Breast epithelium (tissue), 4 donors: ENCODE measurements at regions not wholly inside any gene's neighbourhood (a gene's known extent, or its start where the extent isn't known, plus 50 kb on each side); places are given as distances from the start of the nearest gene placed in this dataset.

Source experiments
- DNase-seq, 2 donors: peaks; one replicate each; pipeline ENCODE4 v3.0.0-alpha.2; 2019; ENCODE audit warnings: low spot score in 2 of 2
- H3K27ac ChIP-seq, 2 donors: fragments of 200-600 bp; sonication (generic) in 1 of 2; one replicate each; pipeline ENCODE4 v1.5.1; 2016 to 2019; ENCODE audit warnings: mild to moderate bottlenecking in 1 of 2
- H3K27me3 ChIP-seq, 2 donors: fragments of 200-600 bp; sonication (generic) in 1 of 2; one replicate each; pipeline versions ENCODE4 v1.5.1 to v1.6.0; 2017 to 2019; ENCODE audit warnings: control low read depth in 1 of 2, mild to moderate bottlenecking in 1 of 2
- H3K36me3 ChIP-seq: fragments of 200-600 bp; one replicate; pipeline ENCODE4 v1.5.1; 2019
- H3K4me1 ChIP-seq, 2 donors: fragments of 200-600 bp; sonication (generic); one replicate each; pipeline ENCODE4 v1.5.1; 2016 to 2019; ENCODE audit warnings: control low read depth in 1 of 2
- H3K4me3 ChIP-seq, 3 donors: fragments of 200-600 bp; sonication (generic); 1 replicate in 2 of 3; 2 replicates in 1 of 3; pipeline ENCODE4 v1.5.1; 2016 to 2019; ENCODE audit warnings: mild to moderate bottlenecking in 3 of 3, moderate library complexity in 2 of 3
- H3K9me3 ChIP-seq, 2 donors: fragments of 200-600 bp; sonication (generic) in 1 of 2; one replicate each; pipeline ENCODE4 v1.5.1; 2016 to 2019; ENCODE audit warnings: control low read depth in 1 of 2
- POLR2A ChIP-seq: fragments of 450-650 bp; IDR thresholded peaks from one replicate; pipeline ENCODE4 v1.6.1; 2016; ENCODE audit warnings: antibody characterized with exemption, mild to moderate bottlenecking, moderate library complexity
- POLR2AphosphoS5 ChIP-seq, 3 donors: sonication (generic); formaldehyde crosslinking; IDR thresholded peaks; one replicate each; pipeline ENCODE4 v1.6.1; 2017; ENCODE audit warnings: antibody characterized with exemption in 3 of 3
- intact Hi-C: fragments of 100-400 bp; cut with DNase I; formaldehyde crosslinking; loops from one replicate; pipeline ENCODE4 v1.15.1; 2023; ENCODE audit warnings: low total_unique reads
- TF ChIP-seq, protein P1 (sequence below), 3 donors: fragments of 450-650 bp; IDR thresholded peaks; one replicate each; pipeline ENCODE4 v1.5.1; 2016 to 2017; ENCODE audit warnings: antibody characterized with exemption in 3 of 3, mild to moderate bottlenecking in 3 of 3, moderate library complexity in 3 of 3

DNA sequence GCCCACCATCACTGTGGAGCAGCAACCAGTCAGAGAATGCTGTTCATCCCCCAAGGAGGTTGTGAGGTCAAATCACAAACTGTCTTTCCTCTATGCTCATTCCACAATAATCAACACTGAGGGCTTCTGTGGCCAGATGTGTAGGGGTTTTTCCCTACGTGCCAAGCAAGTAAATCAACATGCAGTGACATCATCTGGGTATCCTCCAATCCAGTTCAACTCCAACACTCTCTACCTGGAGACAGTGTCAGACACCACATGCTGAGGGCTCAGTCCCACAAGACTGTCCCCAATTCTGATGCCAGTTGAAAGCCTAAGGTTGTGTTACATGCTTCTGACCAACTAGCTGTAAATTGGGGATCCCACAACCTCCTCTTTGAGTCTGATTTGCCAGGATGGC is 57.3 kb upstream of the DMRT1 start:
- DNase-seq = no peak
- no peak overlapping the region for H3K27ac ChIP-seq
- TF ChIP-seq, protein P1, sequence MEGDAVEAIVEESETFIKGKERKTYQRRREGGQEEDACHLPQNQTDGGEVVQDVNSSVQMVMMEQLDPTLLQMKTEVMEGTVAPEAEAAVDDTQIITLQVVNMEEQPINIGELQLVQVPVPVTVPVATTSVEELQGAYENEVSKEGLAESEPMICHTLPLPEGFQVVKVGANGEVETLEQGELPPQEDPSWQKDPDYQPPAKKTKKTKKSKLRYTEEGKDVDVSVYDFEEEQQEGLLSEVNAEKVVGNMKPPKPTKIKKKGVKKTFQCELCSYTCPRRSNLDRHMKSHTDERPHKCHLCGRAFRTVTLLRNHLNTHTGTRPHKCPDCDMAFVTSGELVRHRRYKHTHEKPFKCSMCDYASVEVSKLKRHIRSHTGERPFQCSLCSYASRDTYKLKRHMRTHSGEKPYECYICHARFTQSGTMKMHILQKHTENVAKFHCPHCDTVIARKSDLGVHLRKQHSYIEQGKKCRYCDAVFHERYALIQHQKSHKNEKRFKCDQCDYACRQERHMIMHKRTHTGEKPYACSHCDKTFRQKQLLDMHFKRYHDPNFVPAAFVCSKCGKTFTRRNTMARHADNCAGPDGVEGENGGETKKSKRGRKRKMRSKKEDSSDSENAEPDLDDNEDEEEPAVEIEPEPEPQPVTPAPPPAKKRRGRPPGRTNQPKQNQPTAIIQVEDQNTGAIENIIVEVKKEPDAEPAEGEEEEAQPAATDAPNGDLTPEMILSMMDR (IDR thresholded peaks at IDR 0.05) = no peak
- TF ChIP-seq POLR2A (no peak), POLR2AphosphoS5 (IDR thresholded peaks at IDR 0.05) (no peak)
- no peaks in the 10 kb centered on the region for H3K36me3 ChIP-seq
- no peaks in the 10 kb centered on the region for H3K4me1 ChIP-seq
- intact Hi-C loops = no loop called here
- peaks cover 0 to 2% of the 10 kb centered on the region in 2 donors for H3K9me3 ChIP-seq
- H3K4me3 ChIP-seq = no peak overlapping the region
- no peaks in the 10 kb centered on the region for H3K27me3 ChIP-seq

DNA sequence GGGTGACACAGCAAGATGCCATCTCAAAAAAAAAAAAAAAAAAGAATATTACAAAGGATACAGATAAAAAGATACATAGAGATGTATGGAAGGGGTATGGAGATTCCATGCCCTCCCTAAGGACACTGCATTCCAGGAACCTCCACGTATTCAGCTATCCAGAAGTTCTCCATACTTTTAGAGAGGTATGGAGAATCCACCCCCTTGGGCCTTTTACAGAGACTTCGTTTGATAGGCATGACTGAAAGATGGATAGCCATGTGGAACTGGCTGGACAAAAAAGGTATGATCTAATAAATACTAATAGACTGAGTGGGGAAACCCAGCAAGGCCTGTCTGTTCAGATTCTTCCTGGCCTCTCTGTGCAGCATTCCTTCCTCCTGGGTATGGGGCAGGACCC is 56.6 kb upstream of the DMRT1 start:
- DNase-seq = no peak
- Histone ChIP-seq H3K4me3 (no peak overlapping the region), H3K36me3 (no peaks in the 10 kb centered on the region), H3K27me3 (no peaks in the 10 kb centered on the region), H3K4me1 (no peaks in the 10 kb centered on the region), H3K9me3 (no peaks in the 10 kb centered on the region), H3K27ac (no peak overlapping the region)
- intact Hi-C loops = no loop called here
- TF ChIP-seq POLR2A (no peak), POLR2AphosphoS5 (IDR thresholded peaks at IDR 0.05) (no peak)
- TF ChIP-seq, protein P1 (IDR thresholded peaks at IDR 0.05) = no peak

DNA sequence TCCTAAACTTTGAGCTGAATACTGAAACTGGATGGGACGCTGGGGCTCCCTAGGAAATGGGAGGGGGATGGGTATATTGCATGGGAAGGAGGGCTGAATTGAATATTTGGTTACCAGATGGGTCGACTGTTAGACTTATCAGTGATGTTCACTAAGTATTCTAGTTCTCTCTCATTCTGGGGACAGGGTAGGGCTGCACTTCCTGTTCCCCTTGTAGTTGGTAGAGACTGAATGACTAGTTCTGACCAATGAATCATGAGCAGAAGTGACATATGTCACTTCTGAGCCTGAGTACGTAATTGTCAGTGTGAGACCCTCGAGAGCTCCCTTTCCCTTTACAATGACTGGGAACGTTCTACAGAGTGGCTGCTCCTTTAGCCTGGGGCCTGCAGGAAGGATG is 55.5 kb upstream of the DMRT1 start:
- intact Hi-C loops = no loop called here
- Histone ChIP-seq H3K27me3 (no peaks in the 10 kb centered on the region), H3K9me3 (no peaks in the 10 kb centered on the region), H3K4me1 (no peaks in the 10 kb centered on the region), H3K4me3 (no peak overlapping the region), H3K36me3 (no peaks in the 10 kb centered on the region), H3K27ac (no peak overlapping the region)
- DNase-seq = no peak
- TF ChIP-seq POLR2AphosphoS5 (IDR thresholded peaks at IDR 0.05) (no peak), POLR2A (no peak)
- TF ChIP-seq, protein P1 (IDR thresholded peaks at IDR 0.05) = no peak

DNA sequence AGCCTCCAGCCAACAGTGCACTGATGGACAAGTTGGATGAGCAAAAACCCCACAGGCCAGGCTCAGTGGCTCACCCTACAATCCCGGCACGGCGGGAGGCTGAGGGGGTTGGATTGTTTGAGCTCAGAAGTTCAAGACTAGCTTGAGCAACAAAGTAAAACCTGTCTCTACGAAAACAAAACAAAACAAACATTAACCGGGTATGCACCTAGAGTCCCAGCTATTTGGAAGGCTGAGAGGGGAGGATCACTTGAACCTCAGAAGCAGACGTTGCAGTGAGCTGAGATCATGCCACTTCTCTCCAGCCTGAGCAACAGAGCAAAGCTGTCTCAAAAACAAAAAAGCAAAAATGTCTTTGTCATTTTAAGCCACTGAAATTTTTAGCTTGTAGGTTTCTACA is 55.1 kb upstream of the DMRT1 start:
- Histone ChIP-seq H3K4me3 (no peak overlapping the region), H3K27ac (no peak overlapping the region), H3K36me3 (no peaks in the 10 kb centered on the region), H3K9me3 (no peaks in the 10 kb centered on the region), H3K4me1 (no peaks in the 10 kb centered on the region), H3K27me3 (no peaks in the 10 kb centered on the region)
- intact Hi-C loops = no loop called here
- TF ChIP-seq POLR2AphosphoS5 (IDR thresholded peaks at IDR 0.05) = no peak
- TF ChIP-seq POLR2A = no peak
- TF ChIP-seq, protein P1 (IDR thresholded peaks at IDR 0.05) = no peak
- no peak for DNase-seq

DNA sequence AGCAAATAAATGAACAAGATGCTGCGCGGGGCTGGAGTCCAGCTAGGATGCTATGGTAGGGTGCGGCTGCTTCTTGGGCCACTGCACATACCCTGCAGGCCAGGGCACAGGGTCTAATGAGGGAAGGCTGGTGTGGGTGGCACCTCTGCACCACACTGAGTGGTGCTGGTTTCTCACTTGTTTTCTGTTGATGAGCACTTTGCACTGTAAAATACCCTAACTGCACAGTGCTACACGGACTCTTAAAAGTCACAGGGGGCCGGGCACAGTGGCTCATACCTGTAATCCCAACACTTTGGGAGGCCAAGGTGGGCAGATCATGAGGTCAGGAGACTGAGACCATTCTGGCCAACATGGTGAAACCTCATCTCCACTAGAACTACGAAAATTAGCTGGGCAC is 52.7 kb upstream of the DMRT1 start:
- no peak overlapping the region for H3K27ac ChIP-seq
- H3K36me3 ChIP-seq = no peaks in the 10 kb centered on the region
- no peak overlapping the region for H3K4me3 ChIP-seq
- no peak for TF ChIP-seq POLR2A
- TF ChIP-seq POLR2AphosphoS5 (IDR thresholded peaks at IDR 0.05) = no peak
- TF ChIP-seq, protein P1 (IDR thresholded peaks at IDR 0.05) = no peak
- no peaks in the 10 kb centered on the region for H3K4me1 ChIP-seq
- no peaks in the 10 kb centered on the region for H3K27me3 ChIP-seq
- H3K9me3 ChIP-seq = no peaks in the 10 kb centered on the region
- DNase-seq = no peak
- intact Hi-C loops = no loop called here
